ENCODE measurements at regions not wholly inside any gene's neighbourhood (a gene's known extent, or its start where the extent isn't known, plus 50 kb on each side); places are given as distances from the start of the nearest gene placed in this dataset.

DNA sequence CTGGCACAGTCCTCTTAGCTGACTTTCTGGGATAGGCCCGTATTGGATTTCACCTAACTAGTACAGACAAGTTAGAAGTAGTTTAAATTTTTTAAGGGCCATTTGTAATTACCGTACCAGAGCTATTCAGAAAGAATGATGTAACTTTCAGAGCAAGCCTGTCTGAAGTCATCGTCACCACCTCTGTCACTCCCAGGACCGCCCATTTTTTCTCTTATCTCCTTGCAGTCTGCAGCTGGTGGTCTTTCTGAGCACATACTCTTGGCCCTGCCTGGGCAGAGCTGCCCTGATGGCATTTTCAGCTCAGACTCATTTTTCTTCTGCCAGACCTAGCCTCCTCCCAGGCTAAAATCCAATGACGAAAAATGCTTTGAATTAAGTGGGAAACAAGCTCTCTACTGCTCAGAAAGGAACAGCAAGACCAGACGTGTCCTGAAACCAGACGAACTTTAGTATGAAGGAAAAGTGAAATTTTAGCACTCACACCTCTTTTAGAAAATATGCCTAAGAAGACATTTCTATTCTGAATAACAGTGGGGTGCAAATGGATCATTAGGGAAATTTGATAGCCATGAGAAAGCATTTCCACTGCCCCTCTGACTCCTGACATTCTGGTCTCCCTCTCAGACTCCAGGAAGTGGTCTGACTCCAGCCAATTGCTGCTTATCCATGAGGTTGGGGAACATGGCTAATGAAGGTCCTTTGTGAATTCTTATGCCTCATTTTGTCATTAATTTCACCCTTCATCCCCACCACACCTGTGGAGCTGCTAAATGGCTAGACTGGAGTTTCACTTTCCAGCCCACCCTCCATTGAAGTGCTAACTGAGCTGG lies 162.4 kb upstream of the GYPA start:
- 85 to 98% methylated on average over 3 to 4 of the region's 7 CpGs for WGBS, 2 experiments (ENCODE audit: insufficient coverage in 2 of 2)
- peaks cover 3% of the 10 kb centered on the region for H3K4me1 ChIP-seq (ENCODE audit: control insufficient read depth, insufficient read depth, low read length, poor library complexity, severe bottlenecking)
- no peaks in the 10 kb centered on the region for H3K36me3 ChIP-seq (ENCODE audit: control insufficient read depth, insufficient read depth, low read length)
- no peak overlapping the region for H3K4me3 ChIP-seq (ENCODE audit: extremely low read depth, insufficient read depth, low read length, poor library complexity, severe bottlenecking)
- no peaks in the 10 kb centered on the region for H3K9me3 ChIP-seq (ENCODE audit: control insufficient read depth, low read length)
- no peak overlapping the region for H3K27ac ChIP-seq (ENCODE audit: low read depth, low read length, severe bottlenecking)

- peaks cover 3% of the 10 kb centered on the region for H3K4me1 ChIP-seq (ENCODE audit: control insufficient read depth, insufficient read depth, low read length, poor library complexity, severe bottlenecking)
- H3K36me3 ChIP-seq (ENCODE audit: control insufficient read depth, insufficient read depth, low read length) = no peaks in the 10 kb centered on the region
- no peak overlapping the region for H3K27ac ChIP-seq (ENCODE audit: low read depth, low read length, severe bottlenecking)
- no peaks in the 10 kb centered on the region for H3K9me3 ChIP-seq (ENCODE audit: control insufficient read depth, low read length)
- no peak overlapping the region for H3K4me3 ChIP-seq (ENCODE audit: extremely low read depth, insufficient read depth, low read length, poor library complexity, severe bottlenecking)
- no CpG with 5 or more reads among the region's 2 CpGs for WGBS, 2 experiments (ENCODE audit: insufficient coverage in 2 of 2)
Observed at GRCh38 chr4:144304025-144304424, 163.5 kb upstream of the GYPA start.

- no peak overlapping the region for H3K27ac ChIP-seq (ENCODE audit: low read depth, low read length, severe bottlenecking)
- H3K9me3 ChIP-seq (ENCODE audit: control insufficient read depth, low read length) = peaks cover 19% of the 10 kb centered on the region
- no peaks in the 10 kb centered on the region for H3K4me1 ChIP-seq (ENCODE audit: control insufficient read depth, insufficient read depth, low read length, poor library complexity, severe bottlenecking)
- no peak overlapping the region for H3K4me3 ChIP-seq (ENCODE audit: extremely low read depth, insufficient read depth, low read length, poor library complexity, severe bottlenecking)
- H3K36me3 ChIP-seq (ENCODE audit: control insufficient read depth, insufficient read depth, low read length) = no peaks in the 10 kb centered on the region
- WGBS, 2 experiments (ENCODE audit: insufficient coverage in 2 of 2) = no CpG with 5 or more reads among the region's 4 CpGs
Observed at GRCh38 chr4:144310535-144310934, 170.0 kb upstream of the GYPA start.

- Histone ChIP-seq H3K27ac (ENCODE audit: low read depth, low read length, severe bottlenecking) (no peak overlapping the region), H3K36me3 (ENCODE audit: control insufficient read depth, insufficient read depth, low read length) (no peaks in the 10 kb centered on the region), H3K4me1 (ENCODE audit: control insufficient read depth, insufficient read depth, low read length, poor library complexity, severe bottlenecking) (no peaks in the 10 kb centered on the region), H3K4me3 (ENCODE audit: extremely low read depth, insufficient read depth, low read length, poor library complexity, severe bottlenecking) (no peak overlapping the region), H3K9me3 (ENCODE audit: control insufficient read depth, low read length) (peaks cover 19% of the 10 kb centered on the region)
Observed at GRCh38 chr4:144313370-144313769, 172.9 kb upstream of the GYPA start.

GRCh38 chr4:144316869-144317268 lies 176.4 kb upstream of the GYPA start:
- no peak overlapping the region for H3K27ac ChIP-seq (ENCODE audit: low read depth, low read length, severe bottlenecking)
- no peaks in the 10 kb centered on the region for H3K4me1 ChIP-seq (ENCODE audit: control insufficient read depth, insufficient read depth, low read length, poor library complexity, severe bottlenecking)
- 81 to 100% methylated on average over 1 of the region's 1 CpG for WGBS, 2 experiments (ENCODE audit: insufficient coverage in 2 of 2)
- H3K36me3 ChIP-seq (ENCODE audit: control insufficient read depth, insufficient read depth, low read length) = no peaks in the 10 kb centered on the region
- no peak overlapping the region for H3K4me3 ChIP-seq (ENCODE audit: extremely low read depth, insufficient read depth, low read length, poor library complexity, severe bottlenecking)
- peaks cover 19% of the 10 kb centered on the region for H3K9me3 ChIP-seq (ENCODE audit: control insufficient read depth, low read length)

- 82 to 100% methylated on average over 2 of the region's 3 CpGs for WGBS, 2 experiments (ENCODE audit: insufficient coverage in 2 of 2)
- Histone ChIP-seq H3K36me3 (ENCODE audit: control insufficient read depth, insufficient read depth, low read length) (no peaks in the 10 kb centered on the region), H3K9me3 (ENCODE audit: control insufficient read depth, low read length) (peaks cover 11% of the 10 kb centered on the region), H3K4me3 (ENCODE audit: extremely low read depth, insufficient read depth, low read length, poor library complexity, severe bottlenecking) (no peak overlapping the region), H3K27ac (ENCODE audit: low read depth, low read length, severe bottlenecking) (no peak overlapping the region), H3K4me1 (ENCODE audit: control insufficient read depth, insufficient read depth, low read length, poor library complexity, severe bottlenecking) (no peaks in the 10 kb centered on the region)
Observed at GRCh38 chr4:144318797-144319196, 178.3 kb upstream of the GYPA start.

- Histone ChIP-seq H3K4me3 (ENCODE audit: extremely low read depth, insufficient read depth, low read length, poor library complexity, severe bottlenecking) (no peak overlapping the region), H3K27ac (ENCODE audit: low read depth, low read length, severe bottlenecking) (no peak overlapping the region), H3K9me3 (ENCODE audit: control insufficient read depth, low read length) (no peaks in the 10 kb centered on the region), H3K36me3 (ENCODE audit: control insufficient read depth, insufficient read depth, low read length) (no peaks in the 10 kb centered on the region), H3K4me1 (ENCODE audit: control insufficient read depth, insufficient read depth, low read length, poor library complexity, severe bottlenecking) (no peaks in the 10 kb centered on the region)
- WGBS, 2 experiments (ENCODE audit: insufficient coverage in 2 of 2) = 90% methylated on average over 1 of the region's 1 CpG; no CpG with 5 or more reads in 1 of the 2 experiments
Observed at GRCh38 chr4:144336633-144337032, 196.1 kb upstream of the GYPA start.

DNA sequence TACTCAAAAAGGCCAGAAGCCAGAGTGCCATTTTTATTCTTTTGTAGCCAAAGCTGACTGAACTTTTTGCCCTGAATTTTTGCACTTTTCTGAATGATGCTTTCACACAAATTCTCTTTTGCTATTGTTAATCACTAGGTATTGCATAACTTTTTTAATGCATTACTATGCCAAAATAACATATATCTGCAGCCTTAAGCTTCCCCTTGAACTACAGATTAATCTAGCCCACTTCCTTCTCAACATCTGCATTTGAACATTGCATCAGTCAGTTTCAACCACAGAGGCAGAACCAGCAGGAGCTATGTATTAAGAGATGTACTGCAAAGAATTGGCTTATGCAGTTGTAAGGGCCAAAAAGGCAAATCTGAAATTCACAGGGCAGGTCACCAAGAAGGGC lies 197.6 kb upstream of the GYPA start:
- H3K9me3 ChIP-seq (ENCODE audit: control insufficient read depth, low read length) = no peaks in the 10 kb centered on the region
- H3K4me3 ChIP-seq (ENCODE audit: extremely low read depth, insufficient read depth, low read length, poor library complexity, severe bottlenecking) = no peak overlapping the region
- no peak overlapping the region for H3K27ac ChIP-seq (ENCODE audit: low read depth, low read length, severe bottlenecking)
- H3K4me1 ChIP-seq (ENCODE audit: control insufficient read depth, insufficient read depth, low read length, poor library complexity, severe bottlenecking) = no peaks in the 10 kb centered on the region
- no peaks in the 10 kb centered on the region for H3K36me3 ChIP-seq (ENCODE audit: control insufficient read depth, insufficient read depth, low read length)

DNA sequence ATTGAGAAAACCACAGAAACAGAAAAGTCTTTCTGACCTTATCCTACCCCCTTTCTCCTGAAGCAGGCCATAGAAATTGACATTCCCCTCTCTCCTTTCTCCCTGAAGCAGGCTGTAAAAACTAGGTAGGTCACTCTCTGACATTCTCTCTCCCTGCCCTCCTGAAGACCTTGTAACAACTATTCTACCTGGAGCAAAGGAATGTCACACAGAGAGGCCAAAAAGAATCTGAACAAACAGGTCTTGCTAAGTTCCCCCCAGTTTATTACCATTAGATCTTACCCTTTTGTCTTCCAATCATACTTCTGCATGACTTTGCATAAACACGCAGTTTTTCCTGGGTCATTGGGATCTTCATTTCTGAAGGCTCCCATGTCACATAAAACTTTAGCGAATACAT lies 198.3 kb upstream of the GYPA start:
- H3K4me1 ChIP-seq (ENCODE audit: control insufficient read depth, insufficient read depth, low read length, poor library complexity, severe bottlenecking) = no peaks in the 10 kb centered on the region
- no peaks in the 10 kb centered on the region for H3K9me3 ChIP-seq (ENCODE audit: control insufficient read depth, low read length)
- no peak overlapping the region for H3K4me3 ChIP-seq (ENCODE audit: extremely low read depth, insufficient read depth, low read length, poor library complexity, severe bottlenecking)
- no peaks in the 10 kb centered on the region for H3K36me3 ChIP-seq (ENCODE audit: control insufficient read depth, insufficient read depth, low read length)
- H3K27ac ChIP-seq (ENCODE audit: low read depth, low read length, severe bottlenecking) = no peak overlapping the region
- 100% methylated on average over 1 of the region's 2 CpGs for WGBS, 2 experiments (ENCODE audit: insufficient coverage in 2 of 2)

GRCh38 chr4:144340931-144341330 lies 200.4 kb upstream of the GYPA start:
- no peak overlapping the region for H3K27ac ChIP-seq (ENCODE audit: low read depth, low read length, severe bottlenecking)

GRCh38 chr4:144342949-144343760 lies 202.6 kb upstream of the GYPA start:
- Histone ChIP-seq H3K27ac (ENCODE audit: low read depth, low read length, severe bottlenecking) (no peak overlapping the region), H3K36me3 (ENCODE audit: control insufficient read depth, insufficient read depth, low read length) (no peaks in the 10 kb centered on the region), H3K9me3 (ENCODE audit: control insufficient read depth, low read length) (no peaks in the 10 kb centered on the region), H3K4me3 (ENCODE audit: extremely low read depth, insufficient read depth, low read length, poor library complexity, severe bottlenecking) (no peak overlapping the region), H3K4me1 (ENCODE audit: control insufficient read depth, insufficient read depth, low read length, poor library complexity, severe bottlenecking) (no peaks in the 10 kb centered on the region)
- 93 to 94% methylated on average over 4 to 5 of the region's 7 CpGs for WGBS, 2 experiments (ENCODE audit: insufficient coverage in 2 of 2)

More at GRCh38 chr4:144340931-144341330, 200.4 kb upstream of the GYPA start:
- Histone ChIP-seq H3K4me3 (ENCODE audit: extremely low read depth, insufficient read depth, low read length, poor library complexity, severe bottlenecking) (no peak overlapping the region), H3K4me1 (ENCODE audit: control insufficient read depth, insufficient read depth, low read length, poor library complexity, severe bottlenecking) (no peaks in the 10 kb centered on the region), H3K36me3 (ENCODE audit: control insufficient read depth, insufficient read depth, low read length) (no peaks in the 10 kb centered on the region), H3K9me3 (ENCODE audit: control insufficient read depth, low read length) (no peaks in the 10 kb centered on the region)
- WGBS, 2 experiments (ENCODE audit: insufficient coverage in 2 of 2) = 89 to 100% methylated on average over 2 of the region's 2 CpGs

Data from mesodermal cell (in vitro differentiated cells).